IMR-90 (cell line): ENCODE measurements at regions not wholly inside any gene's neighbourhood (a gene's known extent, or its start where the extent isn't known, plus 50 kb on each side); places are given as distances from the start of the nearest gene placed in this dataset.

Source experiments
- ATAC-seq: fragments of 200-7000 bp; cut with Tn5 transposase; 2 replicates; pipeline ENCODE4 v1.9.1; 2020; ENCODE audit warnings: low read depth, mild to moderate bottlenecking, moderate library complexity
- BruUV-seq: library from RNA; stranded (reverse); fragments of 400-500 nt; replicated peaks from 2 replicates; lab custom pipeline; 2021; lab: Mats Ljungman, UMichigan
- CTCF ChIA-PET: fragments of 300-600 bp; formaldehyde crosslinking; extraction: SDS; loops from one replicate; lab custom pipeline; 2021; ENCODE audit warnings: antibody characterized with exemption; lab: Yijun Ruan, JAX
- POLR2A ChIA-PET: fragments of 300-600 bp; sonication (Branson Sonifier 250); formaldehyde crosslinking; loops from one replicate; lab custom pipeline; 2022; ENCODE audit warnings: antibody characterized with exemption; ENCODE audit not compliant: unreplicated experiment; lab: Charles Lee
- DNase-seq: peaks from one replicate; pipeline ENCODE4 v3.0.0; 2013
- H2AFZ ChIP-seq: replicated peaks from 2 replicates; pipeline ENCODE3; 2013; ENCODE audit warnings: low read length, mild to moderate bottlenecking; ENCODE audit not compliant: poor library complexity
- H2AK5ac ChIP-seq: 2 replicates; pipeline ENCODE4 v1.6.1; 2013; ENCODE audit warnings: low read depth, low read length, inconsistent platforms
- H2AK9ac ChIP-seq: replicated peaks from 2 replicates; pipeline ENCODE3; 2013; ENCODE audit warnings: mild to moderate bottlenecking, low read depth, low read length, moderate library complexity; ENCODE audit not compliant: poor library complexity
- H2BK120ac ChIP-seq: 2 replicates; pipeline ENCODE4 v1.6.1; 2013; ENCODE audit warnings: low read depth, low read length, inconsistent platforms
- H2BK15ac ChIP-seq: 3 replicates; pipeline ENCODE4 v1.6.1; 2013; ENCODE audit warnings: low read depth, low read length, inconsistent platforms
- H2BK20ac ChIP-seq: 2 replicates; pipeline ENCODE4 v1.6.1; 2013; ENCODE audit warnings: low read depth, mild to moderate bottlenecking, inconsistent platforms, low read length, moderate library complexity
- H2BK5ac ChIP-seq: 2 replicates; pipeline ENCODE4 v1.6.1; 2013; ENCODE audit warnings: mild to moderate bottlenecking, low read depth, low read length, inconsistent platforms; ENCODE audit not compliant: poor library complexity, severe bottlenecking
- H3K14ac ChIP-seq: replicated peaks from 2 replicates; pipeline ENCODE4 v1.6.1; 2013; ENCODE audit warnings: low read depth, low read length, inconsistent platforms
- H3K18ac ChIP-seq: 2 replicates; pipeline ENCODE4 v1.6.1; 2013; ENCODE audit warnings: low read depth, low read length, control low read depth
- H3K23ac ChIP-seq: 2 replicates; pipeline ENCODE4 v1.6.1; 2013; ENCODE audit warnings: low read depth, low read length, inconsistent platforms
- H3K27ac ChIP-seq: 2 replicates; pipeline ENCODE4 v1.5.1; 2013; ENCODE audit warnings: mild to moderate bottlenecking, control low read depth, low read length; ENCODE audit not compliant: insufficient read depth
- H3K27me3 ChIP-seq: 2 replicates; pipeline ENCODE4 v1.6.1; 2013; ENCODE audit warnings: low read length; ENCODE audit not compliant: control insufficient read depth, insufficient read depth
- H3K36me3 ChIP-seq: 2 replicates; pipeline ENCODE4 v1.6.1; 2013; ENCODE audit warnings: low read length, mixed read lengths; ENCODE audit not compliant: control insufficient read depth, insufficient read depth
- H3K4ac ChIP-seq: 2 replicates; pipeline ENCODE4 v1.6.1; 2013; ENCODE audit warnings: low read depth, low read length, inconsistent platforms
- H3K4me1 ChIP-seq: 2 replicates; pipeline ENCODE4 v1.6.1; 2013; ENCODE audit warnings: low read length, mixed read lengths; ENCODE audit not compliant: control insufficient read depth, insufficient read depth
- H3K4me2 ChIP-seq: 2 replicates; pipeline ENCODE4 v1.6.1; 2013; ENCODE audit warnings: low read depth, mild to moderate bottlenecking, control low read depth, low read length, moderate library complexity
- H3K4me3 ChIP-seq: 2 replicates; pipeline ENCODE4 v1.5.1; 2013; ENCODE audit warnings: low read depth, mild to moderate bottlenecking, control low read depth, low read length, moderate library complexity; ENCODE audit not compliant: insufficient read depth
- H3K56ac ChIP-seq: 2 replicates; pipeline ENCODE4 v1.6.1; 2013; ENCODE audit warnings: low read length, inconsistent platforms; ENCODE audit not compliant: insufficient read depth; ENCODE audit errors: extremely low read depth
- H3K79me1 ChIP-seq, 2 experiments: 2 replicates each; pipeline ENCODE4 v1.6.1; 2013; ENCODE audit warnings: low read length in 2 of 2, inconsistent platforms in 1 of 2, low read depth in 1 of 2
- H3K9ac ChIP-seq: 2 replicates; pipeline ENCODE4 v1.6.1; 2013; ENCODE audit warnings: low read depth, low read length, control low read depth
- H3K9me1 ChIP-seq: 2 replicates; pipeline ENCODE4 v1.6.1; 2013; ENCODE audit warnings: low read length, inconsistent platforms; ENCODE audit not compliant: insufficient read depth
- H3K9me3 ChIP-seq: 2 replicates; pipeline ENCODE4 v1.6.1; 2013; ENCODE audit warnings: low read length; ENCODE audit not compliant: control insufficient read depth, insufficient read depth
- H4K20me1 ChIP-seq: 2 replicates; pipeline ENCODE4 v1.6.1; 2013; ENCODE audit warnings: low read length, inconsistent platforms; ENCODE audit not compliant: insufficient read depth
- H4K5ac ChIP-seq: 2 replicates; pipeline ENCODE4 v1.6.1; 2013; ENCODE audit warnings: mild to moderate bottlenecking, low read depth, low read length, control low read depth
- H4K8ac ChIP-seq, 2 experiments: 2 replicates each; pipeline ENCODE4 v1.6.1; 2013; ENCODE audit warnings: low read depth in 2 of 2, low read length in 2 of 2, control low read depth in 1 of 2, inconsistent platforms in 1 of 2
- H4K91ac ChIP-seq: 2 replicates; pipeline ENCODE4 v1.6.1; 2013; ENCODE audit warnings: low read depth, low read length, inconsistent platforms; ENCODE audit not compliant: insufficient read depth
- MAFK ChIP-seq: IDR thresholded peaks from 2 replicates; pipeline ENCODE4 v1.6.1; 2012; ENCODE audit warnings: low read depth, low read length, improper control_type of control experiment
- NFE2L2 ChIP-seq: fragments of 150-350 bp; IDR thresholded peaks from 2 replicates; pipeline ENCODE4 v1.6.1; 2016; ENCODE audit warnings: low read depth, mild to moderate bottlenecking, low read length
- RCOR1 ChIP-seq: IDR thresholded peaks from 2 replicates; pipeline ENCODE4 v1.6.1; 2012; ENCODE audit warnings: mild to moderate bottlenecking, low read length, improper control_type of control experiment; ENCODE audit not compliant: insufficient replicate concordance
- RFX5 ChIP-seq: IDR thresholded peaks from 2 replicates; pipeline ENCODE4 v1.8.0; 2012; ENCODE audit warnings: low read depth, mild to moderate bottlenecking, low read length, moderate library complexity
- WGBS, 2 experiments: methylation state at CpG; one replicate each; pipeline versions ENCODE4 v1.1.5 to v1.1.7; 2013; ENCODE audit warnings: missing lambda C conversion rate in 2 of 2; ENCODE audit not compliant: insufficient read length in 1 of 2; ENCODE audit errors: extremely low coverage in 2 of 2; 5-methylcytosine and 5-hydroxymethylcytosine counted together
- dilution Hi-C: fragments of 300-500 bp; cut with HindIII; formaldehyde crosslinking; loops from one replicate; pipeline ENCODE4 v1.14.3; 2018; ENCODE audit warnings: low sequenced_read_pairs; ENCODE audit not compliant: unreplicated experiment
- in situ Hi-C: fragments of 300-500 bp; cut with MboI; formaldehyde crosslinking; loops from 3 replicates; pipeline ENCODE4 v1.14.3; 2019; ENCODE audit warnings: low sequenced_read_pairs, inconsistent platforms, mixed read lengths
- intact Hi-C: fragments of 100-400 bp; cut with micrococcal nuclease; formaldehyde crosslinking; loops from 2 replicates; pipeline ENCODE4 v1.10.0; 2022
- TF ChIP-seq, protein P1 (sequence below): fragments of 150-350 bp; IDR thresholded peaks from 2 replicates; pipeline ENCODE4 v1.6.1; 2017; ENCODE audit warnings: mild to moderate bottlenecking, antibody characterized with exemption, low read length, low read depth
- TF ChIP-seq, protein P2 (sequence below): fragments of 150-350 bp; IDR thresholded peaks from 2 replicates; pipeline ENCODE4 v1.6.1; 2016; ENCODE audit warnings: low read depth, mild to moderate bottlenecking, low read length, moderate library complexity, borderline replicate concordance

DNA sequence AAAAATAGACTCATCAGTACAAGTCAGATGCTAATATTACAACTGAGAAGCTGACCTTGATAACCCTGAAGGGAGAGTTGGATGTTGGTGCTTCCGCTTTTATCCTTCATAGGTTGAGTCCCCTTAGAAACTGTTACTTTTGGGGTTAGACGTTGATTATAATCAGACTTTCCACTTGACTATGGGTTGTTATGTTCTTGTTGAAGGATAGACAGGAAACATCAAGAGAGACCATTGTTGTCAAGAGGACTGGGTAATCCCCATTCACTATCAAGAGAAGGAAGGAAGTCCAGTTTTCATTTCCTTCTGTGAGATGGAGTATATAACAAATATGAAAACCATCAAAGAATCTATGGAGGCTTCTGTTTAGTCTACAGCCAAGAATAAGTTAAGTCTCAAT lies 229.9 kb upstream of the AFF2 start:
- no peaks in the 10 kb centered on the region for H3K27me3 ChIP-seq
- no peak overlapping the region for H2AK5ac ChIP-seq
- H3K9me3 ChIP-seq = peaks cover 10% of the 10 kb centered on the region
- H2BK20ac ChIP-seq = no peak overlapping the region
- H3K4me1 ChIP-seq = no peaks in the 10 kb centered on the region
- no peak overlapping the region for H3K23ac ChIP-seq
- H3K14ac ChIP-seq = no peak overlapping the region
- no peak for ATAC-seq
- no peak overlapping the region for H3K4me3 ChIP-seq
- H3K4ac ChIP-seq = no peak overlapping the region
- H3K4me2 ChIP-seq = no peak overlapping the region
- no peaks in the 10 kb centered on the region for H3K36me3 ChIP-seq
- H3K27ac ChIP-seq = no peak overlapping the region
- CTCF ChIA-PET = no interaction called here
- no peak for TF ChIP-seq MAFK
- TF ChIP-seq, protein P1, sequence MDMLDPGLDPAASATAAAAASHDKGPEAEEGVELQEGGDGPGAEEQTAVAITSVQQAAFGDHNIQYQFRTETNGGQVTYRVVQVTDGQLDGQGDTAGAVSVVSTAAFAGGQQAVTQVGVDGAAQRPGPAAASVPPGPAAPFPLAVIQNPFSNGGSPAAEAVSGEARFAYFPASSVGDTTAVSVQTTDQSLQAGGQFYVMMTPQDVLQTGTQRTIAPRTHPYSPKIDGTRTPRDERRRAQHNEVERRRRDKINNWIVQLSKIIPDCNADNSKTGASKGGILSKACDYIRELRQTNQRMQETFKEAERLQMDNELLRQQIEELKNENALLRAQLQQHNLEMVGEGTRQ = no peak
- no peak for TF ChIP-seq RFX5
- TF ChIP-seq, protein P2, sequence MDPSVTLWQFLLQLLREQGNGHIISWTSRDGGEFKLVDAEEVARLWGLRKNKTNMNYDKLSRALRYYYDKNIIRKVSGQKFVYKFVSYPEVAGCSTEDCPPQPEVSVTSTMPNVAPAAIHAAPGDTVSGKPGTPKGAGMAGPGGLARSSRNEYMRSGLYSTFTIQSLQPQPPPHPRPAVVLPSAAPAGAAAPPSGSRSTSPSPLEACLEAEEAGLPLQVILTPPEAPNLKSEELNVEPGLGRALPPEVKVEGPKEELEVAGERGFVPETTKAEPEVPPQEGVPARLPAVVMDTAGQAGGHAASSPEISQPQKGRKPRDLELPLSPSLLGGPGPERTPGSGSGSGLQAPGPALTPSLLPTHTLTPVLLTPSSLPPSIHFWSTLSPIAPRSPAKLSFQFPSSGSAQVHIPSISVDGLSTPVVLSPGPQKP = no peak
- no peak for TF ChIP-seq RCOR1
- TF ChIP-seq NFE2L2 = no peak
- no TSS peak for BruUV-seq
- no peak overlapping the region for H2AK9ac ChIP-seq
- H4K8ac ChIP-seq = no peak overlapping the region
- no peaks in the 10 kb centered on the region for H3K9me1 ChIP-seq
- H2BK120ac ChIP-seq = no peak overlapping the region
- no peak overlapping the region for H4K91ac ChIP-seq
- no peak overlapping the region for H4K5ac ChIP-seq
- no peak overlapping the region for H2AFZ ChIP-seq
- POLR2A ChIA-PET = no interaction called here
- intact Hi-C loops = no loop called here
- dilution Hi-C loops = no loop called here
- in situ Hi-C loops = no loop called here
- no peaks in the 10 kb centered on the region for H4K20me1 ChIP-seq
- H3K18ac ChIP-seq = no peak overlapping the region
- no peak overlapping the region for H2BK5ac ChIP-seq
- no peak overlapping the region for H3K56ac ChIP-seq
- DNase-seq = no peak
- H3K79me1 ChIP-seq = no peaks in the 10 kb centered on the region
- H3K9ac ChIP-seq = no peak overlapping the region
- no CpG with 5 or more reads among the region's 2 CpGs for WGBS, 2 experiments
- no peak overlapping the region for H2BK15ac ChIP-seq
